Neural crest cell (in vitro differentiated cells): ENCODE measurements at regions not wholly inside any gene's neighbourhood (a gene's known extent, or its start where the extent isn't known, plus 50 kb on each side); places are given as distances from the start of the nearest gene placed in this dataset.

Experiments
- DNase-seq: peaks from one replicate; pipeline ENCODE4 v3.0.0; 2021; ENCODE audit warnings: low read depth, mixed read lengths, low spot score
- H3K27ac Mint-ChIP-seq: one replicate; pipeline ENCODE4 v1.8.0; 2021; ENCODE audit warnings: mild to moderate bottlenecking, mixed read lengths; ENCODE audit not compliant: unreplicated experiment
- H3K27me3 Mint-ChIP-seq: 2 replicates; pipeline ENCODE4 v1.8.0; 2021; ENCODE audit warnings: low read depth, mild to moderate bottlenecking, mixed read lengths
- H3K36me3 Mint-ChIP-seq: 2 replicates; pipeline ENCODE4 v1.8.0; 2021; ENCODE audit warnings: low read depth, mild to moderate bottlenecking, mixed read lengths
- H3K4me1 Mint-ChIP-seq: 2 replicates; pipeline ENCODE4 v1.8.0; 2021; ENCODE audit warnings: mixed read lengths
- H3K4me3 Mint-ChIP-seq: one replicate; pipeline ENCODE4 v1.8.0; 2021; ENCODE audit warnings: mild to moderate bottlenecking, mixed read lengths
- H3K9me3 Mint-ChIP-seq: 2 replicates; pipeline ENCODE4 v1.8.0; 2021; ENCODE audit warnings: mixed read lengths
- TF ChIP-seq, protein P1 (sequence below): fragments of 200-600 bp; sonication (generic); conservative IDR thresholded peaks from 2 replicates; pipeline ENCODE4 v1.5.0; 2021; ENCODE audit warnings: antibody characterized with exemption, mild to moderate bottlenecking

GRCh38 chr5:52491071-52491787 is 296.5 kb upstream of the ITGA1 start:
- no peaks in the 10 kb centered on the region for H3K36me3 Mint-ChIP-seq
- TF ChIP-seq, protein P1, sequence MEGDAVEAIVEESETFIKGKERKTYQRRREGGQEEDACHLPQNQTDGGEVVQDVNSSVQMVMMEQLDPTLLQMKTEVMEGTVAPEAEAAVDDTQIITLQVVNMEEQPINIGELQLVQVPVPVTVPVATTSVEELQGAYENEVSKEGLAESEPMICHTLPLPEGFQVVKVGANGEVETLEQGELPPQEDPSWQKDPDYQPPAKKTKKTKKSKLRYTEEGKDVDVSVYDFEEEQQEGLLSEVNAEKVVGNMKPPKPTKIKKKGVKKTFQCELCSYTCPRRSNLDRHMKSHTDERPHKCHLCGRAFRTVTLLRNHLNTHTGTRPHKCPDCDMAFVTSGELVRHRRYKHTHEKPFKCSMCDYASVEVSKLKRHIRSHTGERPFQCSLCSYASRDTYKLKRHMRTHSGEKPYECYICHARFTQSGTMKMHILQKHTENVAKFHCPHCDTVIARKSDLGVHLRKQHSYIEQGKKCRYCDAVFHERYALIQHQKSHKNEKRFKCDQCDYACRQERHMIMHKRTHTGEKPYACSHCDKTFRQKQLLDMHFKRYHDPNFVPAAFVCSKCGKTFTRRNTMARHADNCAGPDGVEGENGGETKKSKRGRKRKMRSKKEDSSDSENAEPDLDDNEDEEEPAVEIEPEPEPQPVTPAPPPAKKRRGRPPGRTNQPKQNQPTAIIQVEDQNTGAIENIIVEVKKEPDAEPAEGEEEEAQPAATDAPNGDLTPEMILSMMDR, result no peak
- H3K4me3 Mint-ChIP-seq, result no peak overlapping the region
- no peak overlapping the region for H3K27ac Mint-ChIP-seq
- no peaks in the 10 kb centered on the region for H3K4me1 Mint-ChIP-seq
- no peaks in the 10 kb centered on the region for H3K9me3 Mint-ChIP-seq
- H3K27me3 Mint-ChIP-seq, result no peaks in the 10 kb centered on the region
- DNase-seq, result no peak

DNA sequence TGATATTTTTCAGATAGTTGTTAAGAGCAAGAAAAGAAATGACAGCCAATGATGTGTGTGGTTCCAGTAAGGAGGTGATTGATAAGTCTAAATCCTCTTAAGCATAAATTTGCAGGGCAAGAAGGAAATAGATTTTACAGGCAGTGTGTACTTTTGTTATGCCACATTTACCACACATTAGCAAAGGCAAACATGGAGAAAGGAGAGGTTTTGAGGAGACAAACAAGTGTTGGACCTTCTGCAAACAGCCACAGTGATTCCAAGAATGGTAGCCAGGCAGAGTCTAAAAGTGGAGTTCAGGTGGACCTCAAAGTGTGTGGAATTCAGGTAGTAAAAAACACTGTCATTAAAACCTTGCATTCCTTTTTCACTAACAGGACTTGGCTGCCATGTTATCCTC is 295.9 kb upstream of the ITGA1 start:
- TF ChIP-seq, protein P1, result no peak
- Mint-ChIP-seq H3K4me3 (no peak overlapping the region), H3K4me1 (no peaks in the 10 kb centered on the region), H3K27ac (no peak overlapping the region), H3K9me3 (peaks cover 1% of the 10 kb centered on the region), H3K36me3 (no peaks in the 10 kb centered on the region), H3K27me3 (no peaks in the 10 kb centered on the region)
- no peak for DNase-seq

DNA sequence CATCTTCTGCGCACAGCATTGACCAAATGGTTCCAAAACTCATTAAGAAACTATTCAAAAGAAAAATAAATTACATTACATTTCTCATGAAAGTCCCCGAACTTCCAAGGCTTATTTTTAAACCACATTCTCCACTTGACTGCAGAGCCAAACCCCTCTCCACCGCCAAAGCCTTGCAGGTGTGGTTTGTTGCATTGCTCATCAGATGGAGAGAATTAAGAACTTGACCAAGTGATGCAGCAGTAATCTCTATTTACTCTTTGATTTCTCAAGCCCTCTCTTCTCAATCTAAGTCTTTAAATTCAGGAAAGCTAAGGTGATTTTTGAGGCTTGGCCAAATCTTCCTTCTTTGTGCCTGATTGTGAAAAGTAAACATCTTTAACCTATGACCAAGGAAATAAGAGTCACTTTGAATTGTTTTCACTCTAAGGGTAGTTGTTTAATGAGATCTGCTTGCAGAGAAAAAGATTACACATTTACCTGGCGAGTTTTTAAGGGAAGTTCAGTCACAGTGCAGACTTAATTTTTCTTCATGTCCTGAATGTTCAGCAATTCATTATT is 290.5 kb upstream of the ITGA1 start:
- TF ChIP-seq, protein P1, result no peak
- H3K27me3 Mint-ChIP-seq, result no peaks in the 10 kb centered on the region
- no peak for DNase-seq
- no peaks in the 10 kb centered on the region for H3K36me3 Mint-ChIP-seq
- H3K4me3 Mint-ChIP-seq, result no peak overlapping the region
- peaks cover 5% of the 10 kb centered on the region for H3K4me1 Mint-ChIP-seq
- peaks cover 3% of the 10 kb centered on the region for H3K9me3 Mint-ChIP-seq
- no peak overlapping the region for H3K27ac Mint-ChIP-seq

DNA sequence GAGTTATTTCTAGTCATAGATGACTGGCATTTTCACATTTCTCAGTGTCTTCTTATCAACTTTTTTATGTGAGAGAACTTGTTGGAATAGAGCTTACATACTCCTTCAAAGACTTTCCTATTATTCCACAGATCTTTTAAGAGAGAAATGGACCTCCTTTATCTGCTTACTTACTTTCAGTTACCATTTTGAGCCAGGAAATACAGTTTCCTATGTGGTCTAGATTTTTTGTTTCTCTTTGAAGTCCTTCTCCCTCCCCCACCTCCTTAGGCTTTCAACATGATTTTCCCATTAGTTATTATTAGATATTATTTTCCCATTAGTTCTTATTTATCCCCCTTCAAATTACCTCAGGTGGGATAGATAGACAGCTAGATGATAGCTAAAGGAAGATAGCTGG is 289.1 kb upstream of the ITGA1 start:
- no peak for DNase-seq
- Mint-ChIP-seq H3K27ac (no peak overlapping the region), H3K4me3 (no peak overlapping the region), H3K27me3 (no peaks in the 10 kb centered on the region), H3K36me3 (no peaks in the 10 kb centered on the region), H3K9me3 (peaks cover 3% of the 10 kb centered on the region), H3K4me1 (peaks cover 10% of the 10 kb centered on the region)
- TF ChIP-seq, protein P1, result no peak

DNA sequence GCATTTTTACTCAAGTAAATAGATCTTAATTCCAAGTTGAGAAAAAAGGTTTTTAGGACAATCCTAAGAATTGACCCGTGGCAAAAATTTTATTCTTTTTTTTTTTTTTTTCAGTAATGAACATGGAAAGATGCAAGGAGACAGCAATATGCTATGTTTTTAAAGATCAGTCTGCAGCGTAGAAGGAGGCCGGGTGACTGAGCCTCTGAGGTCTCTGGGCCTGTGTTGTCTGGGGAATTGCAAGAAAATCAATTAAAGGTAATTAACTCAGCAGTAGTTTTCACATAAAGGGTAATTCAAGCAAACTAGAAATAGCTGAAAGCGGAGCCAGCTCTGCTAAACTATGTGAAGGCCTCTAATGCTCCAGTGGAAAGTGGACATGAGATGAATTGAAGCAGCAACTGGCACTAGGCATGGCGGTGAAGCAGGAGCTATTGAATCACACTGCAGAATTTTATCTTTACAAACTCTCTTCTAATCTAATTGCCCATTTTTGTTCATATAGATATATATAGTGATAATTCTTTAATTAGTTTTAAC is 285.2 kb upstream of the ITGA1 start:
- H3K27ac Mint-ChIP-seq, result no peak overlapping the region
- no peaks in the 10 kb centered on the region for H3K27me3 Mint-ChIP-seq
- no peaks in the 10 kb centered on the region for H3K36me3 Mint-ChIP-seq
- H3K9me3 Mint-ChIP-seq, result no peaks in the 10 kb centered on the region
- no peak overlapping the region for H3K4me3 Mint-ChIP-seq
- DNase-seq, result no peak
- TF ChIP-seq, protein P1, result no peak
- peaks cover 10% of the 10 kb centered on the region for H3K4me1 Mint-ChIP-seq
